Islet of Langerhans (tissue), 1 donor: ENCODE measurements at regions not wholly inside any gene's neighbourhood (a gene's known extent, or its start where the extent isn't known, plus 50 kb on each side); places are given as distances from the start of the nearest gene placed in this dataset.
A peak's percentile ranks its signal among the peaks of the same experiment; 100 is the strongest.
"Not testable (repeated sequence)": the region's sequence is repeated elsewhere in the genome, so short reads cannot be mapped to it uniquely, and the experiment has no call there.

Experiments used
- FAIRE-seq: peaks from one replicate; lab custom pipeline; 2011; peaks lifted over from hg19 to GRCh38; lab: Jason Lieb, UNC

- FAIRE-seq, result no peak
Observed at GRCh38 chr6:141229296-141229695, 903.4 kb upstream of the GJE1 start.

GRCh38 chr6:141218583-141218982 lies 914.1 kb upstream of the GJE1 start:
- no peak for FAIRE-seq

GRCh38 chr6:141216726-141217125 lies 916.0 kb upstream of the GJE1 start:
- FAIRE-seq, result no peak

GRCh38 chr6:141212296-141212695 lies 920.4 kb upstream of the GJE1 start:
- no peak for FAIRE-seq

- no peak for FAIRE-seq
Observed at GRCh38 chr6:141211845-141212244, 920.9 kb upstream of the GJE1 start.

GRCh38 chr6:141210901-141211300 lies 921.8 kb upstream of the GJE1 start:
- no peak for FAIRE-seq

- no peak for FAIRE-seq
Observed at GRCh38 chr6:141209890-141210289, 922.8 kb upstream of the GJE1 start.

GRCh38 chr6:141208101-141208500 lies 924.6 kb upstream of the GJE1 start:
- no peak for FAIRE-seq

- FAIRE-seq, result no peak
Observed at GRCh38 chr6:141203902-141204575, 928.7 kb upstream of the GJE1 start.

- no peak for FAIRE-seq
Observed at GRCh38 chr6:141202626-141203025, 930.1 kb upstream of the GJE1 start.

GRCh38 chr6:141199074-141199473 lies 933.7 kb upstream of the GJE1 start:
- FAIRE-seq, result no peak

GRCh38 chr6:141195251-141195832 lies 937.4 kb upstream of the GJE1 start:
- no peak for FAIRE-seq

- no peak for FAIRE-seq
Observed at GRCh38 chr6:141183368-141183767, 949.4 kb upstream of the GJE1 start.

- not testable (repeated sequence) for FAIRE-seq
Observed at GRCh38 chr6:141175458-141175857, 957.3 kb upstream of the GJE1 start.

- no peak for FAIRE-seq
Observed at GRCh38 chr6:141174932-141175331, 957.8 kb upstream of the GJE1 start.

- no peak for FAIRE-seq
Observed at GRCh38 chr6:141173529-141173928, 959.2 kb upstream of the GJE1 start.

GRCh38 chr6:141169419-141169818 lies 963.3 kb upstream of the GJE1 start:
- no peak for FAIRE-seq

- FAIRE-seq, result no peak
Observed at GRCh38 chr6:141167945-141168344, 964.8 kb upstream of the GJE1 start.

- peak; percentile 93 for FAIRE-seq
Observed at GRCh38 chr6:141165002-141165665, 967.6 kb upstream of the GJE1 start.

GRCh38 chr6:141164042-141164743 lies 968.5 kb upstream of the GJE1 start:
- FAIRE-seq, result no peak

- no peak for FAIRE-seq
Observed at GRCh38 chr6:141163107-141163506, 969.6 kb upstream of the GJE1 start.

GRCh38 chr6:141158740-141159139 lies 974.0 kb upstream of the GJE1 start:
- FAIRE-seq, result peak; percentile 95

- FAIRE-seq, result no peak
Observed at GRCh38 chr6:141153563-141153962, 979.2 kb upstream of the GJE1 start.
